ENCODE measurements at regions not wholly inside any gene's neighbourhood (a gene's known extent, or its start where the extent isn't known, plus 50 kb on each side); places are given as distances from the start of the nearest gene placed in this dataset.

GRCh38 chr18:73647391-73647790, 500.2 kb downstream of the FBXO15 start:
- Histone ChIP-seq H3K9me2 (replicated peaks; ENCODE audit: low read depth, low read length) (no peaks in the 10 kb centered on the region), H3K4me3 (ENCODE audit: low read length, poor library complexity, severe bottlenecking) (no peak overlapping the region), H3K9me3 (ENCODE audit: insufficient read depth, low read depth, low read length) (no peaks in the 10 kb centered on the region), H3F3A (ENCODE audit: low read depth) (no peaks in the 10 kb centered on the region), H3K9ac (ENCODE audit: low read depth, low read length, poor library complexity, severe bottlenecking) (no peak overlapping the region), H4K20me1 (ENCODE audit: insufficient read depth, low read length, poor library complexity, severe bottlenecking) (no peaks in the 10 kb centered on the region), H3K36me3 (ENCODE audit: insufficient read depth, low read length) (no peaks in the 10 kb centered on the region), H3K27me3 (ENCODE audit: insufficient read depth, low read length, poor library complexity, severe bottlenecking) (no peaks in the 10 kb centered on the region), H3K79me2 (ENCODE audit: insufficient read depth, low read length) (no peaks in the 10 kb centered on the region), H2AFZ (ENCODE audit: low read length) (no peak overlapping the region), H3K4me2 (ENCODE audit: low read depth, low read length, poor library complexity, severe bottlenecking) (no peak overlapping the region), H3K4me1 (ENCODE audit: insufficient read depth, low read length, poor library complexity, severe bottlenecking) (peaks cover 13% of the 10 kb centered on the region)
- no peak for TF ChIP-seq EZH2phosphoT487 (IDR thresholded peaks at IDR 0.05; ENCODE audit: borderline replicate concordance)
- TF ChIP-seq CTCF (conservative IDR thresholded peaks at IDR 0.05; ENCODE audit: low read length): no peak

- H3K36me3 ChIP-seq (ENCODE audit: insufficient read depth, low read length): no peaks in the 10 kb centered on the region
Observed at GRCh38 chr18:73646772-73647171, 500.9 kb downstream of the FBXO15 start.

GRCh38 chr18:73646196-73646595, 501.4 kb downstream of the FBXO15 start:
- Histone ChIP-seq H3K4me3 (ENCODE audit: low read length, poor library complexity, severe bottlenecking) (no peak overlapping the region), H4K20me1 (ENCODE audit: insufficient read depth, low read length, poor library complexity, severe bottlenecking) (no peaks in the 10 kb centered on the region), H2AFZ (ENCODE audit: low read length) (no peak overlapping the region), H3K9ac (ENCODE audit: low read depth, low read length, poor library complexity, severe bottlenecking) (no peak overlapping the region), H3K4me2 (ENCODE audit: low read depth, low read length, poor library complexity, severe bottlenecking) (no peak overlapping the region), H3K9me2 (replicated peaks; ENCODE audit: low read depth, low read length) (no peaks in the 10 kb centered on the region), H3F3A (ENCODE audit: low read depth) (no peaks in the 10 kb centered on the region), H3K36me3 (ENCODE audit: insufficient read depth, low read length) (no peaks in the 10 kb centered on the region), H3K4me1 (ENCODE audit: insufficient read depth, low read length, poor library complexity, severe bottlenecking) (peaks cover 13% of the 10 kb centered on the region), H3K9me3 (ENCODE audit: insufficient read depth, low read depth, low read length) (no peaks in the 10 kb centered on the region), H3K79me2 (ENCODE audit: insufficient read depth, low read length) (no peaks in the 10 kb centered on the region), H3K27me3 (ENCODE audit: insufficient read depth, low read length, poor library complexity, severe bottlenecking) (no peaks in the 10 kb centered on the region)
- TF ChIP-seq EZH2phosphoT487 (IDR thresholded peaks at IDR 0.05; ENCODE audit: borderline replicate concordance) (no peak), CTCF (conservative IDR thresholded peaks at IDR 0.05; ENCODE audit: low read length) (no peak)

More at GRCh38 chr18:73646772-73647171, 500.9 kb downstream of the FBXO15 start:
- TF ChIP-seq CTCF (conservative IDR thresholded peaks at IDR 0.05; ENCODE audit: low read length) (no peak), EZH2phosphoT487 (IDR thresholded peaks at IDR 0.05; ENCODE audit: borderline replicate concordance) (no peak)
- Histone ChIP-seq H3K4me2 (ENCODE audit: low read depth, low read length, poor library complexity, severe bottlenecking) (no peak overlapping the region), H3K4me3 (ENCODE audit: low read length, poor library complexity, severe bottlenecking) (no peak overlapping the region), H3K9me3 (ENCODE audit: insufficient read depth, low read depth, low read length) (no peaks in the 10 kb centered on the region), H3F3A (ENCODE audit: low read depth) (no peaks in the 10 kb centered on the region), H3K9ac (ENCODE audit: low read depth, low read length, poor library complexity, severe bottlenecking) (no peak overlapping the region), H2AFZ (ENCODE audit: low read length) (no peak overlapping the region), H3K4me1 (ENCODE audit: insufficient read depth, low read length, poor library complexity, severe bottlenecking) (peaks cover 13% of the 10 kb centered on the region), H3K79me2 (ENCODE audit: insufficient read depth, low read length) (no peaks in the 10 kb centered on the region), H3K9me2 (replicated peaks; ENCODE audit: low read depth, low read length) (no peaks in the 10 kb centered on the region), H3K27me3 (ENCODE audit: insufficient read depth, low read length, poor library complexity, severe bottlenecking) (no peaks in the 10 kb centered on the region), H4K20me1 (ENCODE audit: insufficient read depth, low read length, poor library complexity, severe bottlenecking) (no peaks in the 10 kb centered on the region)

All from Loucy (cell line).